ENCODE measurements at regions not wholly inside any gene's neighbourhood (a gene's known extent, or its start where the extent isn't known, plus 50 kb on each side); places are given as distances from the start of the nearest gene placed in this dataset.
"Not testable (repeated sequence)": the region's sequence is repeated elsewhere in the genome, so short reads cannot be mapped to it uniquely, and the experiment has no call there.

- no peak for DNase-seq
Measured at GRCh38 chr3:164927728-164928127, 150.6 kb downstream of the SI start.

DNA sequence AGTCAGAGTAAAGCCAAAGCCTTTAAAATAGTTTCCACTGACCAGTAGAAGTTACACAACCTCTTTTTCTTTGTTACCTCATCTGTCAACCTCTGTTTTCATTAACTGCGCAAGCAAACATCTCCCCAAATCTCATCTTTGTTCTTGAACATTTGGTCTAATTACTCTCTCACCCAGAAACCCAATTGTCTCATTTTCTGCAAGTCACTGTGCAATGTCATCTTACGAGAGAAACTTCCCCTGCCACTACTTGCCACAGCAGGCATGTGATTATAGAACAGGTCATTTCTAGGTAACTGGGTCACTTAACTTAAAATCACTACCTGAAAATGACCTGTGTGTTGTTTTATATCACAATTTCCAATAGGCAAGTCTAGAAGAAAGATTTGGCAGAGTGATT, 159.4 kb downstream of the SI start:
- no peak for DNase-seq

- no peak for DNase-seq
Measured at GRCh38 chr3:164912916-164913315, 165.4 kb downstream of the SI start.

DNA sequence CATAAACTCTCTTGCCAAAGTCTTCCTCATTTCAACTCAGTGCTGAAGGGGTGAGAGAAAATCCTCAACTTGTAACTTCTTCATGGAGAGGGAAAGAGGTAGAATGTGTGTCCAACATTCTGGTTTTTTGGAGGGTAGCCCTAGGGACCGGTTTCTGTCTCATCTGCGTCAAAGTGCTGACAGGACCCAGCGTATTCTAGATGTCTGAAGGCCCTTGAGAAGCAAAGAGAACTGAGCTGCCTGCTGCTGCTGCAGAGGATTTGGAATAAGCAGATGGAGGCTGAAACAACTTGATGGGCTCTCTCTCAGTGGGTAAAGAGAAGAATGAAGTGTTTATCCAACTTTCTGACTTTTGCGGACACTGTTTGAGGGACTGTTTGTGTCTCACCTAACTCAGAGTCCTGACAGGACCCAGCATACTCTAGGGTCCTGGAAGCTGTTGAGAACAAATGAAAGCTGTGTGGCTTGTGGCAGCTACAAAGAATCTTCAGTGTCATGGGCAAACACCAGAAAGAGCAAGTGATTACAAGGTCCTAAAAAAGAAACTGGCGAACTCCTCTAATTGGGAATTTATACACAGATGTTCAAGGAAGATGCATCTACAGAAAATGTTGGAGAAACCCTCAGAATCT, 174.4 kb downstream of the SI start:
- no peak for DNase-seq

DNA sequence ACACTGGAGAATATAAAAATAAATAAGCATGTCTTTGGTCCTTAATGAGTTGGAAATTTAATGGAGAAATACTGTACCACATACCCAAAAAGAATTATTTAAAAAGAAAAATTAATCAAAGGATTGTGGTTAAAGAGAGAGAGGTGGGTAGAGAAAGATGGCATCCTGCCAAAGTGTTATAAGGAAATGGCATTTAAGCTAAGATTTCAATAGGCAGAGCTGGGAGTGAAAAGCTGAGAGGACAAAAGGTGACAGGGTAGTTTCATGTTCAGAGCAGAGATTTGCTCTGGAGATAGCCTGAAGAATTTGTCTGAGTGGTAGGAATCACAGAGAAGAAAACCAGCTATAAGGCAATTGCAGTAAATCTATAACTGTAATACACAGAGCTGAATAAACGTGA, 181.0 kb downstream of the SI start:
- no peak for DNase-seq

DNA sequence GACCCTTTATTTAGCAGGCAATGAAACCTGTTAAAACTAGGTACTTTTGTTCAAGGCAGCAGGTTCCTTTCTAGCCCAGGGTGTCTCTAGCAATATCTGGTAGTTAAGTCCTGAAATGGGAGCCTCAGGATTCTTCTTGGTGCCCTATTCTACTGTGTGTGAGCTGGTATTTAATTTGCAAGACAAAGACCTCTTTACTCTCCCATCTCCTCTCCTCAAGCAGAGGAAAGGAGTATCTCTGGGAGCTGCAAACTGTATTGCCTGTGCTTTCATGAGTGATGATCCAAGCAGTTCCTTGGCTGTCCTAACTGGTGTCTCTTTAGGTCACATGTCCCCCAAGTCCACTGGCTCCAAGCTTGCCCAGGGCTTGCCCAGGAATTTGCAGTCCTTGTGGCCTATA, 188.2 kb downstream of the SI start:
- no peak for DNase-seq

- no peak for DNase-seq
Measured at GRCh38 chr3:164883171-164883570, 195.1 kb downstream of the SI start.

DNA sequence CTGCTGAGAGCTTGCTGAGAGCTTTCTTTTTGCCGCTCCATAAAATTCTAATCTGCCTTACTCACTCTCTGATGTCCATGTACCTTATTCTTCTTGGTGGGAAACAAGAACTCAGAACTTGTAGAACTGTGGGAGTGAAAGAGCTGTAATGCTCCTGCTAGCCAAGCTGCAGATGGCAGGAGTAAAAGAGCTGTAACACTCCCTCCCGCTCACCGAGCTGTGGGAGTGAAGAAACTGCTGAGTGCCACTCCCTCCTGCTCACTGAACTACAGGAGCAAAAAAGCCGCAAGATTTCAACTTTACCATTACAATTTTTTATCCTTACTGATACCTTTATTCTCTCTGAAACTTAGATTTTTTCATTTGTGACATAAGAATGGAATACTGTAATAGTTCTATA, 199.1 kb downstream of the SI start:
- no peak for DNase-seq

GRCh38 chr3:164864454-164864853, 213.8 kb downstream of the SI start:
- DNase-seq = no peak

DNA sequence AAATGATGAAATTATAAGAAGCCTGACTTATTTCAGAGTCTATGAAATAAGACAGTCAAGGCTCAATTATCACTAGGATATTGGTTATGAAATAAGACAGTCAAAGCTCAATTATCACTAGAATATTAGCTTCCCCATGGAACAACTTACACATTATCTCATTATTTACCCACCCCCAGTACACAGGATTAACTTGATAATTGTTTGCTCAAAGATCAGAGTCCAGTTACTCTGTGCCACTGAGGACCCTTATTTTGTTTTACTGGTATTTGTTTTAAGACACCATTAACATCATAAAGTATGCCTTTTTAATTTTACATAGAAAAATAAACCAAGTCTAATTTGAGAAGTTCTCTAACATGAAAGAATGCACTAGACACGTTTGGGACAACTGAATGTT, 225.4 kb downstream of the SI start:
- DNase-seq = no peak

DNA sequence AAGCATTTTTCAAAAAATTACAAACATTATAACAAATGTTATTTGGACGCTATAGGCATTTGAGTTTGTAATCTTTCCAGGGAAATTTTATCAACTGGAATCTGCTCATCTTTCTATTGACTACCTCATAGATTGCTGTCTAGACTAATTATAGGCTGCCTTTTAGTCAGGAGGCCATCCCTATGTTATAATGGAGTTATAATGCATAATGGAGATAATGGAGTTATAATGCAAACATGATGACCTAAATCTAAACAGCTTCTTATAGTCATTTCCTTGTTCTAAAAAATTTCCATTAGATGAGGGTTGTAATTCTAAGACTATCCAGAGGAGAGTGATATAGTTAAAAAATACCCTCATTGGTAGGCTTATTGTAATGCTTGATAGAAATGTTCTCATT, 226.4 kb downstream of the SI start:
- no peak for DNase-seq

GRCh38 chr3:164851204-164851603, 227.1 kb downstream of the SI start:
- no peak for DNase-seq

- no peak for DNase-seq
Measured at GRCh38 chr3:164848923-164849322, 229.4 kb downstream of the SI start.

- no peak for DNase-seq
Measured at GRCh38 chr3:164845739-164846138, 232.6 kb downstream of the SI start.

DNA sequence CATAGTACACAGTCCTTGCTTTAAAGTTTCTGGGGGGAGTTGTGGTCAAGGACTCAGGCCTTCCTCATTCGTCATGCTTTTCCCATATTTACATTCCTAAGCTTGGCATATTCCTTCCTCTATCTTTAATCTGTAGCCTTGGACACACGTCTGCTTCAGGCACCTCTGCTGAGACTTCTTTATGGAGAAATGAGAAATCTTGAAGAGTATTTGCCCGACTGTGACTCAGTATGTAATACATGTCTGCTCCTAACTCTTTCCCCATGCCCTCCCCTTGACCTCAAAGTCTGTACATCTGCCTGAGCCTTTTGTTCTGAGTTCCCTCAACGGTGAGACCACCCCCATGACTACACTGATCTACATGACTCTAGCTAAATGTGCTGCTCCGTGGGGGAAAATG, 246.1 kb downstream of the SI start:
- no peak for DNase-seq

DNA sequence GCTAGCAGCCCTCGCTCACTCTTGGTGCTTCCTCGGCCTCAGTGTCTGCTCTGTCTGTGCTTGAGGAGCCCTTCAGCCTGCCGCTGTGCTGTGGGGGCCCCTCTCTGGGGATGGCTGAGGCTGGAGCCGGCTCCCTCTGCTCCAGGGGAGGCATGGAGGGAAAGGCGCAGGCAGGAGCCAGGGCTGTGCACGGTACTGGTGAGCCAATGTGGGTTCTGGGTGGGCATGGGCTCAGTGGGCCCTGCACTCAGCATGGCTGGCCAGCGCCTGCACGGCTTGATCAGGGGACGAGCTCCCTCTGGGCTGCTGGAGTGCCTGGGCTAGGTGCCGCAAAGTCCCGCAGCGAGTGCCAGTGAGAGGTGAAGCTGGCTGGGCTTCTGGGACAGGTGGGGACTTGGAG, 260.0 kb downstream of the SI start:
- DNase-seq = no peak

DNA sequence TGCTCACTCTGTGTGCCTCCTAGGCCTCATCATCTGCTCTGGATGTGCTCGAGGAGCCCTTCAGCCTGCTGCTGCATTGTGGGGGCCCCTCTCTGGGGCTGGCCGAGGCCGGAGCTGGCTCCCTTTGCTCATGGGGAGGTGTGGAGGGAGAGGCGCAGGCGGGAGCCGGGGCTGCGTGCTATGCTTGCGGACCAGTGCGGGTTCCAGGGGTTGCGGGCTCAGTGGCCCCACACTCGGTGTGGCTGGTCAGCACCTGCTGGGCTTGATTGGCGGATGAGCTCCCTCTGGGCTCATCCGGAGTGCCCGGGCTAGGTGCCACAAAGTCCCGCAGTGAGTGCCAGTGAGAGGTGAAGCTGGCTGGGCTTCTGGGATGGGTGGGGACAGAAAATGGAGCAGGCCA, 264.2 kb downstream of the SI start:
- peak; percentile 23 for DNase-seq

DNA sequence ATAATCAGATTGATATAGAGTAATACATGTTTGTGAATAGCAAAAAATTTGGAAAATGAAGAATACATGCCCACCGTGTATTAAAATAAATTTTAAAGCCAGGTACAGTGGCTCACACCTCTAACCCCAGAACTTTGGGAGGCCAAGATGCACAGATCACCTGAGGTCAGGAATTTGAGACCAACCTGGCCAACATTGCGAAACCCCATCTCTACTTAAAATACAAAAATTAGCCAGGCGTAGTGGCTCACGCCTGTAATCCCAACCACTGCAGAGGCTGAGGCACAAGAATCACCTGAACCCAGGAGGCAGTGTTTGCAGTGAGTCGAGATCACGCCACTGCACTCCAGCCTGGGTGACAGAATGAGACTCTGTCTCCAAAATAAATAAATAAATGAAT, 266.3 kb downstream of the SI start:
- DNase-seq = no peak

DNA sequence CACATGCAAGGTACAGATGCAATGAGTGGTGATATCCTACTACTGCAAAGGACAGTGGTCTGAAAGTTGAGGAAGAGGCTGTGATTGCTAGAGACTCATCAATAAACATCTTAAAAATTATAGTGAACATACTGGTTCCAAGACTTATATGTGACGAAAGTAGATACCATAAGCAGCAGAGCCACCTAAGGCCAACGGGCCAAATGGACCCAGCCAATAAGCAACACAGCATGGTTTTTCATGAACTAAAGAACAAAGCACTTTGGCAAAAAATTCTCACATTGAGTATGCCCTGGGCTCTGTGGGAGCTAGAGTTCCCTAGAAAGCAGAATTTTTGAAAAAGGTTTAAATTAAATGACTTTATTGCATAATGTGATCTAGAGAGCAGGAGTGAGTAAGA, 272.1 kb downstream of the SI start:
- no peak for DNase-seq

- DNase-seq = no peak
Measured at GRCh38 chr3:164794099-164794498, 284.2 kb downstream of the SI start.

DNA sequence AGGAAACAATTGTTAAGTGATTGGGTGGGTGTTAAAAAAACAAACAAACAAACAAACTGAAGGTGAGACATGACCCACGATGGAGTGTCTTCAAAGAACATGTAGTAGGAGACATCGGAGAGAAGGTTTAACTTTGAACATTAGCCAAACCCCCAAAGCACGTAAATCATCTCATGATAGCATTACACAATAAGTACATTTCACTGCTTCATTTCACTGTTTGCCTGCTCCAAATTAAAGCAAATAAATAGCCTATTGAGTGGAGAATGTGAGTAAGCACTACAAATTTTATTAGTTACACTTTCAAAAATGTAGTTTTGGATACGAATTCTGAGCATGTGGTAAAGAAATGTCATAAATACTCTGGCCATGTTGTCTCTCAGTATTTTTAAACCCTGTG, 287.0 kb downstream of the SI start:
- no peak for DNase-seq

- not testable (repeated sequence) for DNase-seq
Measured at GRCh38 chr3:164784407-164784806, 293.9 kb downstream of the SI start.

DNA sequence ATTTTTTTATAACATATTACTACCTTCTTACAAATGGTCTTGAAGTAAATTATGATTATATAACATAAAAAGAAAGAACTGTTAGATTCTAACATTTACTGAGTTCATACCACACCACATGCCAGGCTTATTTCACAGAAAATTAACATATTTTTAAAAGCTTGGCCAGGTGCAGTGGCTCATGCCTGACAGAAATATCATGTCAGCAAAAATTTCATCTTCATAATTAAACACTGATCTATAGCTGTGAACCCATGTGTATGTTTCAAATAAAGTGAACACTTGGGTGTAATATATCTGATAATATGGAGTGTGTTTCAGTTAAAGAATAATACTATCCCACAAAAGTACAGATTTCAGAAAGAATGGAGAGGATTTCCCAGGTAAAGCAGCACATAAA, 296.5 kb downstream of the SI start:
- no peak for DNase-seq

DNA sequence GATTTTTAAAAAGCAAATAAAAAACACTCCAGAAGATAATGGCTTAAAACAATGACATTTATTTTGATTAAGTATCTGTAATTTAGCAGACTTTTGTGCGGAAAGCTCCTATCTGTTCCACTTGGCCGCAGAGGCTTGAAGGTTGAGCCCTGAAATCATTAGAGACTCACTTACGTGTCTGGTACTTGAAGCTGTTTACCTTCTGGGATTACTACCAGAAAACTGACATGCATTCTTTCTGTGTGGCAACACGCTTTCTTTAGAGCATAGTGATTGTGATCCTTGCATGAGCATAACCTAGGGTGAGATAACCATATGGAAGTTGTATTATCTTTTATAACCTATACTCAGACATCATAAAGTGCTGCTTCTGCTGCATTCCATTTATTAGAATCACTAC, 298.5 kb downstream of the SI start:
- DNase-seq = no peak

DNA sequence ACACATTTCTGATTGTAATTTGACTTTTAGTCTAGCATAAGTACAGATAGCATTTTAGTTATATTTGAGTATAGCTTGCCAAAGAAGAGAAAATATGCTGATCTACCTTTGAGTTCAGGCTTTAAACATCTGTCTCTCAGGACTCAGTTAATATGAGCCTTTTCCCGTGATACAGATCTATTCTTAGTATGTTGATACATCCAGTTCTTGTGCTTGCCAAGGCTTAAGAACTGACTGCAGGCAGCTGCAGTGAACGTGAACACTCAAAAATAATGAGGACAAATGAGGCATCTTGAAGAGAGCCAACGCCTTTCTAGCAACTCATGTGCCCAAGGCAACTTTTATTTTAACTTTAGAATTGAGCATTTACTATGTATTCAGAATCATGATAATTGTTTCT, 325.5 kb downstream of the SI start:
- no peak for DNase-seq

- DNase-seq = no peak
Measured at GRCh38 chr3:164748626-164749025, 329.7 kb downstream of the SI start.
